A549 (cell line): ENCODE measurements at regions not wholly inside any gene's neighbourhood (a gene's known extent, or its start where the extent isn't known, plus 50 kb on each side); places are given as distances from the start of the nearest gene placed in this dataset.

ENCODE experiments used
- BHLHE40 ChIP-seq: IDR thresholded peaks from 2 replicates; pipeline ENCODE4 v1.6.1; 2012; ENCODE audit warnings: low read depth, low read length, inconsistent platforms
- CHD2 ChIP-seq: fragments of 150-350 bp; IDR thresholded peaks from 2 replicates; pipeline ENCODE4 v1.6.1; 2014; ENCODE audit warnings: low read length; ENCODE audit not compliant: partially characterized antibody
- EHMT2 ChIP-seq: fragments of 200-600 bp; sonication (generic); IDR thresholded peaks from 2 replicates; pipeline ENCODE4 v1.6.1; 2016; ENCODE audit warnings: antibody characterized with exemption, low read depth, mild to moderate bottlenecking, moderate library complexity
- EP300 ChIP-seq, 2 experiments: fragments of >200 bp; sonication (Bioruptor Twin); formaldehyde crosslinking; IDR thresholded peaks; 2 replicates in 1 of 2; 3 replicates in 1 of 2; pipeline ENCODE4 v1.6.1; 2016 to 2017
- JUNB ChIP-seq: fragments of >200 bp; sonication (Bioruptor Twin); formaldehyde crosslinking; IDR thresholded peaks from 2 replicates; pipeline ENCODE4 v1.6.1; 2016
- RCOR1 ChIP-seq: fragments of 150-350 bp; IDR thresholded peaks from 2 replicates; pipeline ENCODE4 v1.6.1; 2014; ENCODE audit warnings: antibody characterized with exemption, low read length, low read depth
- TF ChIP-seq, protein P1 (sequence below): IDR thresholded peaks from 2 replicates; pipeline ENCODE4 v1.6.1; 2012
- TF ChIP-seq, protein P2 (sequence below): fragments of >200 bp; sonication (Bioruptor Twin); formaldehyde crosslinking; IDR thresholded peaks from 3 replicates; pipeline ENCODE4 v1.5.1; 2016

DNA sequence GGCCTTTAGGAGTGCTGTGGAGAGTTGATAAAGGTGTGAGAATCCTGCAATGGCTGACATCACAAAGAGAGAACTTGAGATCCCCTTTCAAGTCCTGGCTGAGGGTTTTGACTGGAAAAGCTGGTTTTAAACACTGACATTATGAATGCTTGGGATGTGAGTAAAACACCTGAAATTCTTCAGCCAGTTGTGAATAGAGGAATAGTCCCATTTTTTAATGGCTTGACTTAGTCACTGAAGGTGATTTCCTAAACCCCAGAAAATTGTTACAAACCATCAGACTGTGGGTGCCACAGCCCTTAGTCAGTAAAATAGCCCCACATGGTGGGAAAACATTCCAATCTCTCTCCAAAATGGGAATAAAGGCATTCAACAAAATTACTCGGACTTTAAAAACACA, 107.7 kb upstream of the LMO4 start:
- TF ChIP-seq EP300 (IDR thresholded peaks at IDR 0.05) (no peak), RCOR1 (no peak), EHMT2 (no peak), BHLHE40 (no peak), CHD2 (no peak), JUNB (no peak)
- TF ChIP-seq, protein P1, sequence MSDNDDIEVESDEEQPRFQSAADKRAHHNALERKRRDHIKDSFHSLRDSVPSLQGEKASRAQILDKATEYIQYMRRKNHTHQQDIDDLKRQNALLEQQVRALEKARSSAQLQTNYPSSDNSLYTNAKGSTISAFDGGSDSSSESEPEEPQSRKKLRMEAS, result no peak
- TF ChIP-seq, protein P2, sequence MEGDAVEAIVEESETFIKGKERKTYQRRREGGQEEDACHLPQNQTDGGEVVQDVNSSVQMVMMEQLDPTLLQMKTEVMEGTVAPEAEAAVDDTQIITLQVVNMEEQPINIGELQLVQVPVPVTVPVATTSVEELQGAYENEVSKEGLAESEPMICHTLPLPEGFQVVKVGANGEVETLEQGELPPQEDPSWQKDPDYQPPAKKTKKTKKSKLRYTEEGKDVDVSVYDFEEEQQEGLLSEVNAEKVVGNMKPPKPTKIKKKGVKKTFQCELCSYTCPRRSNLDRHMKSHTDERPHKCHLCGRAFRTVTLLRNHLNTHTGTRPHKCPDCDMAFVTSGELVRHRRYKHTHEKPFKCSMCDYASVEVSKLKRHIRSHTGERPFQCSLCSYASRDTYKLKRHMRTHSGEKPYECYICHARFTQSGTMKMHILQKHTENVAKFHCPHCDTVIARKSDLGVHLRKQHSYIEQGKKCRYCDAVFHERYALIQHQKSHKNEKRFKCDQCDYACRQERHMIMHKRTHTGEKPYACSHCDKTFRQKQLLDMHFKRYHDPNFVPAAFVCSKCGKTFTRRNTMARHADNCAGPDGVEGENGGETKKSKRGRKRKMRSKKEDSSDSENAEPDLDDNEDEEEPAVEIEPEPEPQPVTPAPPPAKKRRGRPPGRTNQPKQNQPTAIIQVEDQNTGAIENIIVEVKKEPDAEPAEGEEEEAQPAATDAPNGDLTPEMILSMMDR, result no peak
